Astrocyte (in vitro differentiated cells and primary cell): ENCODE measurements at regions not wholly inside any gene's neighbourhood (a gene's known extent, or its start where the extent isn't known, plus 50 kb on each side); places are given as distances from the start of the nearest gene placed in this dataset.

ENCODE experiments used
- DNase-seq: peaks from one replicate; pipeline ENCODE4 v3.0.0-alpha.2; 2010; ENCODE audit warnings: low read depth
- FAIRE-seq: peaks from 2 replicates; lab custom pipeline; 2011; peaks lifted over from hg19 to GRCh38; lab: Jason Lieb, UNC
- H2AFZ ChIP-seq: 2 replicates; pipeline ENCODE4 v1.6.0; 2012; ENCODE audit warnings: low read depth, low read length, inconsistent platforms
- H3K27ac ChIP-seq: 2 replicates; pipeline ENCODE4 v1.5.1; 2011; ENCODE audit warnings: low read depth, low read length, inconsistent platforms
- H3K27me3 ChIP-seq: 2 replicates; pipeline ENCODE4 v1.6.0; 2011; ENCODE audit warnings: low read length, inconsistent platforms; ENCODE audit not compliant: insufficient read depth
- H3K36me3 ChIP-seq: 2 replicates; pipeline ENCODE4 v1.5.1; 2011; ENCODE audit warnings: low read length, inconsistent platforms; ENCODE audit not compliant: insufficient read depth
- H3K4me1 ChIP-seq: 2 replicates; pipeline ENCODE4 v1.5.1; 2011; ENCODE audit warnings: low read length, inconsistent platforms; ENCODE audit not compliant: insufficient read depth
- H3K4me2 ChIP-seq: 2 replicates; pipeline ENCODE4 v1.6.0; 2012; ENCODE audit warnings: low read length, inconsistent platforms
- H3K4me3 ChIP-seq: 2 replicates; pipeline ENCODE4 v1.5.1; 2011; ENCODE audit warnings: low read depth, mild to moderate bottlenecking, low read length, inconsistent platforms; ENCODE audit not compliant: insufficient read depth
- H3K79me2 ChIP-seq: 2 replicates; pipeline ENCODE4 v1.6.0; 2012; ENCODE audit warnings: mild to moderate bottlenecking, low read length, inconsistent platforms; ENCODE audit not compliant: insufficient read depth
- H3K9ac ChIP-seq: 2 replicates; pipeline ENCODE4 v1.6.0; 2012; ENCODE audit warnings: mild to moderate bottlenecking, low read length, inconsistent platforms
- H3K9me3 ChIP-seq: 2 replicates; pipeline ENCODE4 v1.5.1; 2012; ENCODE audit warnings: low read depth, mild to moderate bottlenecking, low read length, inconsistent platforms; ENCODE audit not compliant: insufficient read depth
- H4K20me1 ChIP-seq: 2 replicates; pipeline ENCODE4 v1.6.0; 2012; ENCODE audit warnings: low read length, inconsistent platforms; ENCODE audit not compliant: insufficient read depth
- H3K27ac Mint-ChIP-seq: one replicate; pipeline ENCODE4 v1.8.0; 2021; ENCODE audit warnings: mild to moderate bottlenecking, mixed read lengths; ENCODE audit not compliant: unreplicated experiment
- H3K27me3 Mint-ChIP-seq: one replicate; pipeline ENCODE4 v1.8.0; 2021; ENCODE audit warnings: low read depth, mixed read lengths; ENCODE audit not compliant: unreplicated experiment
- H3K36me3 Mint-ChIP-seq: one replicate; pipeline ENCODE4 v1.8.0; 2021; ENCODE audit warnings: low read depth, mixed read lengths; ENCODE audit not compliant: unreplicated experiment
- H3K4me1 Mint-ChIP-seq: one replicate; pipeline ENCODE4 v1.8.0; 2021; ENCODE audit warnings: low read depth, mixed read lengths; ENCODE audit not compliant: unreplicated experiment
- H3K4me3 Mint-ChIP-seq: one replicate; pipeline ENCODE4 v1.8.0; 2021; ENCODE audit warnings: mild to moderate bottlenecking, moderate library complexity, mixed read lengths; ENCODE audit not compliant: unreplicated experiment
- H3K9me3 Mint-ChIP-seq: one replicate; pipeline ENCODE4 v1.8.0; 2021; ENCODE audit warnings: mild to moderate bottlenecking, mixed read lengths; ENCODE audit not compliant: unreplicated experiment
- CTCF ChIP-seq: IDR thresholded peaks from 2 replicates; pipeline ENCODE4 v1.5.1; 2011; ENCODE audit warnings: low read depth, mild to moderate bottlenecking, inconsistent platforms, low read length, moderate library complexity; ENCODE audit not compliant: insufficient read depth
- EZH2 ChIP-seq: IDR thresholded peaks from 2 replicates; pipeline ENCODE4 v1.6.1; 2012; ENCODE audit warnings: mild to moderate bottlenecking, low read length, inconsistent platforms; ENCODE audit not compliant: insufficient read depth

DNA sequence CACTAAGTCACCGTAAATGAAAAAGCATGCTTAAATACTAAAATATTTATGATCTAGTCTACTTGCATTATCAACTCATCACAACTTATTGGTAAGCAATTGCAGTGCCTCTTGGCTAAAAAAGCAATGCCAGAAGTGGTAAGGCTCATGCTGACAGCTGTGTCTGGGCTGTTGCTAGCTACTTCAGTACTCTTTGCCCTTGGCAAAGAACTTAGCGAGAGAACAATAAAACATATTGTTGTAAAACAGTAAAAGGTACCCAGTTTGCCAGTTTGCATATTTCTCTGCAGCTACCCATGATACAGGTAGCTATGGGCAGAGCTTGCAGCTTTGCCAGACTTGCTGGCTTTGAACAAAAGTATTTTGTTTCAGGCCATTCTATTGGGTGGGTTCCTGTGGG, 73.1 kb downstream of the ATP6V1G3 start:
- TF ChIP-seq CTCF (no peak), EZH2 (no peak)
- DNase-seq (peak; percentile 2), FAIRE-seq (no peak)
- H3K4me1 ChIP-seq: peaks cover 7% of the 10 kb centered on the region
- Mint-ChIP-seq H3K36me3 (no peaks in the 10 kb centered on the region), H3K9me3 (no peaks in the 10 kb centered on the region), H3K4me1 (peaks cover 5% of the 10 kb centered on the region), H3K4me3 (no peak overlapping the region), H3K27ac (no peak overlapping the region), H3K27me3 (no peaks in the 10 kb centered on the region)
- H3K27me3 ChIP-seq: no peaks in the 10 kb centered on the region
- H3K4me2 ChIP-seq: no peak overlapping the region
- H3K4me3 ChIP-seq: no peak overlapping the region
- no peaks in the 10 kb centered on the region for H3K36me3 ChIP-seq
- H3K27ac ChIP-seq: no peak overlapping the region
- H4K20me1 ChIP-seq: no peaks in the 10 kb centered on the region
- H3K79me2 ChIP-seq: no peaks in the 10 kb centered on the region
- H3K9me3 ChIP-seq: no peaks in the 10 kb centered on the region
- H3K9ac ChIP-seq: no peak overlapping the region
- H2AFZ ChIP-seq: no peak overlapping the region

- peak; percentile 64 for FAIRE-seq
- H3K4me2 ChIP-seq: no peak overlapping the region
Observed at GRCh38 chr1:198465201-198466144, 75.0 kb downstream of the ATP6V1G3 start.

More at GRCh38 chr1:198465201-198466144, 75.0 kb downstream of the ATP6V1G3 start:
- H3K79me2 ChIP-seq: no peaks in the 10 kb centered on the region
- peaks cover 5% of the 10 kb centered on the region for H3K4me1 Mint-ChIP-seq
- no peak overlapping the region for H2AFZ ChIP-seq
- no peaks in the 10 kb centered on the region for H4K20me1 ChIP-seq
- no peaks in the 10 kb centered on the region for H3K27me3 ChIP-seq
- no peaks in the 10 kb centered on the region for H3K9me3 ChIP-seq
- no peak overlapping the region for H3K4me3 ChIP-seq
- H3K4me1 ChIP-seq: peaks cover 7% of the 10 kb centered on the region
- H3K36me3 ChIP-seq: no peaks in the 10 kb centered on the region
- DNase-seq: peak; percentile 59
- H3K9me3 Mint-ChIP-seq: no peaks in the 10 kb centered on the region
- TF ChIP-seq CTCF (peak; percentile 73), EZH2 (no peak)
- no peak overlapping the region for H3K27ac ChIP-seq
- H3K27me3 Mint-ChIP-seq: no peaks in the 10 kb centered on the region
- peak overlapping the region; percentile 58 for H3K27ac Mint-ChIP-seq
- H3K36me3 Mint-ChIP-seq: no peaks in the 10 kb centered on the region
- no peak overlapping the region for H3K9ac ChIP-seq
- no peak overlapping the region for H3K4me3 Mint-ChIP-seq
